Liver (tissue), 3 donors: ENCODE measurements at regions not wholly inside any gene's neighbourhood (a gene's known extent, or its start where the extent isn't known, plus 50 kb on each side); places are given as distances from the start of the nearest gene placed in this dataset.
"Not testable (repeated sequence)": the region's sequence is repeated elsewhere in the genome, so short reads cannot be mapped to it uniquely, and the experiment has no call there.

ENCODE experiments used
- EGR1 ChIP-seq, 2 donors: IDR thresholded peaks; 2 replicates each; pipeline ENCODE4 v1.6.1; 2016 to 2018; ENCODE audit warnings: antibody characterized with exemption in 2 of 2, low read depth in 2 of 2
- FOXA1 ChIP-seq: IDR thresholded peaks from 2 replicates; pipeline ENCODE4 v1.6.1; 2016; ENCODE audit warnings: antibody characterized with exemption
- HNF4A ChIP-seq, 2 donors: conservative IDR thresholded peaks; 2 replicates each; pipeline ENCODE4 v1.6.1; 2016; ENCODE audit warnings: antibody characterized with exemption in 2 of 2, mild to moderate bottlenecking in 2 of 2
- RAD21 ChIP-seq, 2 donors: IDR thresholded peaks; 2 replicates each; pipeline ENCODE4 v1.6.1; 2016; ENCODE audit warnings: antibody characterized with exemption in 2 of 2, mild to moderate bottlenecking in 2 of 2
- SP1 ChIP-seq: IDR thresholded peaks from 2 replicates; pipeline ENCODE4 v1.6.1; 2018; ENCODE audit warnings: antibody characterized with exemption, mild to moderate bottlenecking
- YY1 ChIP-seq: IDR thresholded peaks from 2 replicates; pipeline ENCODE4 v1.6.1; 2016; ENCODE audit warnings: antibody characterized with exemption, mild to moderate bottlenecking
- ZBTB33 ChIP-seq: IDR thresholded peaks from 2 replicates; pipeline ENCODE4 v1.6.1; 2016; ENCODE audit warnings: antibody characterized with exemption
- TF ChIP-seq, protein P1 (sequence below): fragments of 150-350 bp; IDR thresholded peaks from 2 replicates; pipeline ENCODE4 v1.5.1; 2017; ENCODE audit warnings: improper control_type of control experiment, low read depth, low read length; ENCODE audit not compliant: missing input control
- TF ChIP-seq, protein P2 (sequence below): IDR thresholded peaks from 2 replicates; pipeline ENCODE4 v1.6.1; 2016; ENCODE audit warnings: antibody characterized with exemption
- TF ChIP-seq, protein P3 (sequence below): IDR thresholded peaks from 2 replicates; pipeline ENCODE4 v1.6.1; 2016; ENCODE audit warnings: antibody characterized with exemption
- donor health status: healthy.
- donor health status: healthy.

- TF ChIP-seq, protein P1, sequence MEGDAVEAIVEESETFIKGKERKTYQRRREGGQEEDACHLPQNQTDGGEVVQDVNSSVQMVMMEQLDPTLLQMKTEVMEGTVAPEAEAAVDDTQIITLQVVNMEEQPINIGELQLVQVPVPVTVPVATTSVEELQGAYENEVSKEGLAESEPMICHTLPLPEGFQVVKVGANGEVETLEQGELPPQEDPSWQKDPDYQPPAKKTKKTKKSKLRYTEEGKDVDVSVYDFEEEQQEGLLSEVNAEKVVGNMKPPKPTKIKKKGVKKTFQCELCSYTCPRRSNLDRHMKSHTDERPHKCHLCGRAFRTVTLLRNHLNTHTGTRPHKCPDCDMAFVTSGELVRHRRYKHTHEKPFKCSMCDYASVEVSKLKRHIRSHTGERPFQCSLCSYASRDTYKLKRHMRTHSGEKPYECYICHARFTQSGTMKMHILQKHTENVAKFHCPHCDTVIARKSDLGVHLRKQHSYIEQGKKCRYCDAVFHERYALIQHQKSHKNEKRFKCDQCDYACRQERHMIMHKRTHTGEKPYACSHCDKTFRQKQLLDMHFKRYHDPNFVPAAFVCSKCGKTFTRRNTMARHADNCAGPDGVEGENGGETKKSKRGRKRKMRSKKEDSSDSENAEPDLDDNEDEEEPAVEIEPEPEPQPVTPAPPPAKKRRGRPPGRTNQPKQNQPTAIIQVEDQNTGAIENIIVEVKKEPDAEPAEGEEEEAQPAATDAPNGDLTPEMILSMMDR, result not testable (repeated sequence)
- TF ChIP-seq RAD21 (IDR thresholded peaks at IDR 0.05); YY1; EGR1 (IDR thresholded peaks at IDR 0.05; ENCODE audit: low read depth in 2 of 2); ZBTB33; SP1; HNF4A (conservative IDR thresholded peaks at IDR 0.05); FOXA1: not testable (repeated sequence)
- TF ChIP-seq, protein P2, sequence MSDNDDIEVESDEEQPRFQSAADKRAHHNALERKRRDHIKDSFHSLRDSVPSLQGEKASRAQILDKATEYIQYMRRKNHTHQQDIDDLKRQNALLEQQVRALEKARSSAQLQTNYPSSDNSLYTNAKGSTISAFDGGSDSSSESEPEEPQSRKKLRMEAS, result not testable (repeated sequence)
- TF ChIP-seq, protein P3, sequence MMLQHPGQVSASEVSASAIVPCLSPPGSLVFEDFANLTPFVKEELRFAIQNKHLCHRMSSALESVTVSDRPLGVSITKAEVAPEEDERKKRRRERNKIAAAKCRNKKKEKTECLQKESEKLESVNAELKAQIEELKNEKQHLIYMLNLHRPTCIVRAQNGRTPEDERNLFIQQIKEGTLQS, result not testable (repeated sequence)
Observed at GRCh38 chr5:23951261-23951928, 444.0 kb downstream of the PRDM9 start.
